Keratinocyte (primary cell): ENCODE measurements at regions not wholly inside any gene's neighbourhood (a gene's known extent, or its start where the extent isn't known, plus 50 kb on each side); places are given as distances from the start of the nearest gene placed in this dataset.

Source experiments
- CTCF ChIP-seq, 3 experiments: IDR thresholded peaks in 1 of 3; conservative IDR thresholded peaks in 1 of 3; optimal IDR thresholded peaks in 1 of 3; 2 replicates in 2 of 3; 3 replicates in 1 of 3; pipeline versions ENCODE3 to v1.5.1; 2011; ENCODE audit warnings: low read length in 3 of 3, mild to moderate bottlenecking in 3 of 3, moderate library complexity in 2 of 3, control low read depth in 1 of 3, inconsistent platforms in 1 of 3; ENCODE audit not compliant: insufficient read depth in 2 of 3; ENCODE audit errors: extremely low read depth in 1 of 3
- EZH2 ChIP-seq: IDR thresholded peaks from one replicate; pipeline ENCODE4 v1.6.1; 2012; ENCODE audit warnings: inconsistent platforms, mild to moderate bottlenecking, low read length, moderate library complexity

DNA sequence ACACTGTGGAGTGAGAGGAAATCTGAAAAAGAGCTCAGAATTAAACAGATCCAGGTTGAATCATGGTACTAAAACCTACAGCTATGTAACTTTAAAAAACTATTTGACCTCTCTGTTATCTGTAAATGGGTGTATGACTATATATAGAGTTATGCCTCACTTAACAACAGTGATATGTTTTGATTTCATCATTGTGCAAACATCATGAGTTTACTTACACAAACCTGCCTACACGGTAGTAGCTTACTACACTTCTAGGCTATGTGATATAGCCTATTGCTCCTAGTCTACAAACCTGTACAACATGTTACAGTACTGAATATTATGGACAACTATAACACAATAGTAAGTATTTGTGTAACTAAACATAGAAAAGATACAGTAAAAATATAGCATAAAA, 191.6 kb upstream of the MEIS2 start:
- TF ChIP-seq CTCF (optimal IDR thresholded peaks at IDR 0.05 in 1 of 3, IDR thresholded peaks at IDR 0.05 in 1 of 3, conservative IDR thresholded peaks at IDR 0.05 in 1 of 3; ENCODE audit: extremely low read depth in 1 of 3, insufficient read depth in 2 of 3, low read length in 3 of 3) (no peak), EZH2 (no peak)
